Astrocyte (in vitro differentiated cells and primary cell): ENCODE measurements at regions not wholly inside any gene's neighbourhood (a gene's known extent, or its start where the extent isn't known, plus 50 kb on each side); places are given as distances from the start of the nearest gene placed in this dataset.

Experiments
- CTCF ChIP-seq: IDR thresholded peaks from 2 replicates; pipeline ENCODE4 v1.5.1; 2011; ENCODE audit warnings: low read depth, mild to moderate bottlenecking, inconsistent platforms, low read length, moderate library complexity; ENCODE audit not compliant: insufficient read depth
- EZH2 ChIP-seq: IDR thresholded peaks from 2 replicates; pipeline ENCODE4 v1.6.1; 2012; ENCODE audit warnings: mild to moderate bottlenecking, low read length, inconsistent platforms; ENCODE audit not compliant: insufficient read depth

DNA sequence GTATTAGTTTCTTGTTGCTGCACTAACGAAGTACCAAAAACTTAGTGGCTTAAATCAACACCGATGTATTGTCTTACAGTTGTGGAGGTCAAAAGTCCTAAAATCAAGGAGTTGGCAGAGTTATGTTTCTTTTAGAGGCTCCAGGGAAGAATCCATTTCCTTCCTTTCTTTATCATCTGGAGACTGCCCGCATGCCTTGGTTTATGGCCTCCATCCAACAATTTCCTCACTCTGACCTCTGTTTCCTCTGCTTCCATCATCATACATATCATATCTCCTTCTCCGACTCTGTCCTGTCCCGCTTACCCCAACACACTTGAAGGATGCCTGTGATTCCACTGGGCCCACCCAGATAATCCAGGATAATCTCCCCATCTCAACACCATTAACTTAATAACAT, 627.8 kb downstream of the KCNJ2 start:
- TF ChIP-seq EZH2 (no peak), CTCF (no peak)
